Activated naive CD4-positive, alpha-beta T cell treated with anti-CD3 and anti-CD28 coated beads, Interleukin-2, amount 50 U/mL, for 72 hours (primary cell): ENCODE measurements at regions not wholly inside any gene's neighbourhood (a gene's known extent, or its start where the extent isn't known, plus 50 kb on each side); places are given as distances from the start of the nearest gene placed in this dataset.
A peak's percentile ranks its signal among the peaks of the same experiment; 100 is the strongest.

Experiments
- ATAC-seq, 2 donors: fragments of 150-1000 bp; cut with Tn5 transposase; 2 replicates each; pipeline ENCODE4 v1.10.0; 2021; ENCODE audit warnings: mild to moderate bottlenecking in 2 of 2, moderate library complexity in 2 of 2
- DNase-seq, 2 donors: peaks; one replicate each; pipeline ENCODE4 v3.0.0; 2021 to 2022; ENCODE audit warnings: low spot score in 2 of 2
- H3K27ac Mint-ChIP-seq, 2 donors: one replicate each; pipeline ENCODE4 v1.8.0; 2022; ENCODE audit warnings: mild to moderate bottlenecking in 2 of 2, mixed read lengths in 2 of 2
- H3K36me3 Mint-ChIP-seq, 2 donors: one replicate each; pipeline ENCODE4 v1.8.0; 2022; ENCODE audit warnings: mixed read lengths in 2 of 2
- H3K9me3 Mint-ChIP-seq, 2 donors: one replicate each; pipeline ENCODE4 v1.8.0; 2022; ENCODE audit warnings: mixed read lengths in 2 of 2

DNA sequence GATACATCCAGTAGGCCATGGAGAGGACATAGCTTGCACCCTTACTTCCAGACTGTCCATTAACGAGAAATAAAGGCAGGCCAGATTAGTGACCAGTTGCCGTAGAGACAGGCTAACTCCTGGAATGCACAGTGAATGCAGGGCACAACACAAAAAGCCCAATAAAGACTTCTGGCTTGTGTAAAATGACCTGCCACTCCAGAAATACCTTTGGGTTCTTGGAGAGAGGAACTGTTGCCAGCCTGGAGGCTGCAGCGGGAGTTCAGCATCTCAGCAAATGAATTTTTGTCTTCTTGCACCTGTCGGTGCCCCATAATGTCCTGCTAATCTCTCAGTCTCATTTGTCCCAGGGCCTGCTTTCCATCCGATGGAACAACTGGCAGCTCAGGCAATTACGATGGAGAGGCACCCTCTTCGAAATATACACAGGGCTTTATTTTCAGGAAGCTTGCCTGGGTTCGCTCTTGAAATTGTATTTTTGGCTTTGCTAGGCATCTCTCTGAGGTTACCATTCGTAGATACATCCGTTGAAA, 538.8 kb upstream of the ZNF462 start:
- Mint-ChIP-seq H3K36me3 (no peaks in the 10 kb centered on the region), H3K27ac (no peak overlapping the region), H3K9me3 (peaks cover 0 to 6% of the 10 kb centered on the region in 2 donors)
- ATAC-seq, result no peak
- no peak for DNase-seq

GRCh38 chr9:106324591-106325280, 538.2 kb upstream of the ZNF462 start:
- DNase-seq (no peak), ATAC-seq (no peak)
- H3K27ac Mint-ChIP-seq, result no peak overlapping the region
- no peaks in the 10 kb centered on the region for H3K36me3 Mint-ChIP-seq
- H3K9me3 Mint-ChIP-seq, result peaks cover 0 to 3% of the 10 kb centered on the region in 2 donors

DNA sequence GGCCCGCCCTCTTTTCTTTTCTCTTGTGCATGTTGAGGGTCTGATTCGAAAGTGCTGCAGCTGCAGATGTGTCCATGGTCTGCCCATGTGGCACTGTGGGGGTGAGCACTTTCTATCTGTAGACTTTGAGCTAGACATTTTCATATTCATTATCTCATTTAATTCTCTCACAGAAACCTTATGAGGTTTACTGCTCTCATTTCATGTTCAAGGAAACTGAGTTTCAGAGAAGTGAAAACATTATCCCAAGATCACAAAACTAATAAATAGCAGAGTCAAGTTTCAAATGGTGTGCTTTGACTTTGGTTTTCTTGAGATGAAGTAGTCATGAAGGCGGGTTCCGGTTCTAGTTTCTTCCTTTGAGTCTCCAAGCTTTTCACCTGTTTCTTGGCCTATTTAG, 536.5 kb upstream of the ZNF462 start:
- no peak for DNase-seq
- H3K36me3 Mint-ChIP-seq, result no peaks in the 10 kb centered on the region
- no peak overlapping the region for H3K27ac Mint-ChIP-seq
- H3K9me3 Mint-ChIP-seq, result peaks cover 0 to 3% of the 10 kb centered on the region in 2 donors
- ATAC-seq, result no peak

DNA sequence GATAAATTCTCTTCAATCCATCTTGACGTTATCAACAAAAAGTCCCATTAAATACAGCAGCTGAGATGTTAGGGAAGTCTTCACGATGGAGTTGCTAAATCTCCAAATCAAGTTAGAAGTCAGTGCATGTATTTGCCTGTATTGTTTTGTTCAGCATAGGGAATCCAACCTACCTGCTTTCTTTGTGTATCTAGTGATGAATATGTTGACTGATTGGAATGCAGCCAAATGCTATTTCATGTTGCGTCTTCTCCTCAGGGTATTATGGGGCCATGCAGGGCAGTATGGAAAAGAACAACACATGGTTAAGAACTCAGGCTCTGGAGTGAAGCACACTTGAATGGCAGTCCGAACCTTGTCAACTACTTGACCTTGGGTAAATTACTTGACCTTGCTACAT, 529.5 kb upstream of the ZNF462 start:
- Mint-ChIP-seq H3K36me3 (no peaks in the 10 kb centered on the region), H3K9me3 (peaks cover 7 to 19% of the 10 kb centered on the region in 2 donors), H3K27ac (no peak overlapping the region)
- no peak for DNase-seq
- ATAC-seq, result no peak

DNA sequence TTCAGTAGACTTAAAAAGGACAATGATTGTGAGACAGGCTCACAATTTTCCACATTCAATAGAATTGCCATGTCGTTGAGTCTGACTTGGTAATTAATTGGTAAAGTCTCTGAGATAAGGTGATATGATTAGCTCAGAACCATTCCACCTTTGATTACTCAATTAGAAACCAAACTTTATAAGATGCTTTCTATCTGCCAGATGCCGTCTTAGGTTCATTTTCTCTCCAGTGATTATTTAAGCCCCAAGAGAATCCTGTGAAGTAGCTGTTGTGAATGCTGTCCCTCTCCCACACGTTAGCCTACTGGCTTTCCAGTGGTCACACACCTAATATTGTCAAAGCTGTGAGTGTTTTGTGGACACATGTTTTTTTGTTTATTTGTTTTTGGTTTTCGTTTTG, 528.9 kb upstream of the ZNF462 start:
- DNase-seq (no peak), ATAC-seq (no peak)
- H3K36me3 Mint-ChIP-seq, result no peaks in the 10 kb centered on the region
- peaks cover 11 to 19% of the 10 kb centered on the region in 2 donors for H3K9me3 Mint-ChIP-seq
- no peak overlapping the region for H3K27ac Mint-ChIP-seq

DNA sequence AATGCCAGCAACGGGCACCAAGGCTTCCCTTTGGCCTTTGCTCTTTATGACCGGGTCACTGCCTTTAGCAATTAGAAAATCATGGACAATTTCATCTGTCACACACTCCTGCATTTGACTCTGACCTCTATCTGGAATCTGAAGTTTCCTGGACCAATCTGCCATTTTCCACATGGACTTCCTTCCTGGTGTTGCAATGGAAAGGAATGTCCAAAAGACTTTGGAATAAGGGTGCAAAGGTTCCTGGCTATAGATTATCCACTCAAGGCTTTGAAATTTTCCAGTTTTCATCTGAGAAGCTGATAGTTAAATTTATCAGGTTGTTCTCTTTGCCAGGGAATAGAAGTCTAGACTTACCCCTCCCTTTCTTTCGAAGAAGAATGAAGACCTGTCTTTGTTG, 523.1 kb upstream of the ZNF462 start:
- peaks cover 0 to 5% of the 10 kb centered on the region in 2 donors for H3K36me3 Mint-ChIP-seq
- DNase-seq (no peak), ATAC-seq (no peak)
- H3K9me3 Mint-ChIP-seq, result peaks cover 9 to 15% of the 10 kb centered on the region in 2 donors
- H3K27ac Mint-ChIP-seq, result no peak overlapping the region

DNA sequence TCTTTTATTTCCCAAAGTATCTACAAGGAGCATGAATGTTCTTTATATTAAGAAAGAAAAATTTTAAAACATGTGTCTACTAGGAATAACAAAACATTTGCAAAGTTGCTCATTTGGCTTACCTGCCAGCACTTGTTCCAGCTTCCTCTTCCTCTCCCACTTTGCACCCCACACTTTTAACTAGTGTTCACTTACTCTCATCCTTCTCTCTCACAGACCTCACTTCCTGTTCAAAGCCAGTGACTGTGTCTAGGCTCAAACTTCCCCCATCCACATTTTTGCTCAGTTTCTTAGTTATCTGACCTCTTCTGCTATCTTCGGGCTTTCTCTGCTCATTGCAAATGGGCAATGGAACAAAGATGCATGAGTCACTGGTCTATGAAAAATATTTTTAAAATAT, 512.2 kb upstream of the ZNF462 start:
- H3K9me3 Mint-ChIP-seq, result peaks cover 10 to 14% of the 10 kb centered on the region in 2 donors
- H3K36me3 Mint-ChIP-seq, result no peaks in the 10 kb centered on the region
- no peak overlapping the region for H3K27ac Mint-ChIP-seq
- no peak for DNase-seq
- ATAC-seq, result no peak

- DNase-seq (no peak), ATAC-seq (no peak)
- Mint-ChIP-seq H3K27ac (no peak overlapping the region), H3K9me3 (peaks cover 26 to 37% of the 10 kb centered on the region in 2 donors), H3K36me3 (no peaks in the 10 kb centered on the region)
Observed at GRCh38 chr9:106356924-106357323, 506.0 kb upstream of the ZNF462 start.

- peaks cover 26 to 37% of the 10 kb centered on the region in 2 donors for H3K9me3 Mint-ChIP-seq
- no peak for ATAC-seq
- H3K36me3 Mint-ChIP-seq, result no peaks in the 10 kb centered on the region
- no peak for DNase-seq
- peak overlapping the region in 1 of 2 donors; percentile 44 for H3K27ac Mint-ChIP-seq
Observed at GRCh38 chr9:106358331-106358730, 504.6 kb upstream of the ZNF462 start.

- no peak overlapping the region for H3K27ac Mint-ChIP-seq
- H3K9me3 Mint-ChIP-seq, result peaks cover 5 to 19% of the 10 kb centered on the region in 2 donors
- peaks cover 0 to 2% of the 10 kb centered on the region in 2 donors for H3K36me3 Mint-ChIP-seq
- DNase-seq, result no peak
- ATAC-seq, result no peak
Observed at GRCh38 chr9:106376689-106377088, 486.3 kb upstream of the ZNF462 start.

DNA sequence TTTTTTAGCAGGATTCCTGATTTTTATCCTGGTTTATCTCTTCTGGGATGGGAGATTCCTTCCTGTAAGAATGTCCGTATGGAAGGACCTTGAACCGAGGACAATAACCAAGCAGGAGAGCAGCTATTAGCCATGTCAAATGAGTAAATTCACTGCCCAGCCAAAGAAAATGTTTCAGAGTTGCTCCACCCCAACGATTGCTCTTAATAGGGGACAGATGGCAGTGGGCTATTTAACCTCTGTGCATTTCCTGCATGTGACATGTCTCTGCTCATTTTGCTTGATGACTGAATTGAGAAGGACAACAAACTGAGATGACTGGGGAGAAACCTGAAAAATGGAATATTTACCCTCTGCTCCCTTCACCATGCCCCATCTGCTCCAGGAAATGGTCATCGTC, 479.9 kb upstream of the ZNF462 start:
- H3K9me3 Mint-ChIP-seq, result peaks cover 11 to 23% of the 10 kb centered on the region in 2 donors
- no peak overlapping the region for H3K27ac Mint-ChIP-seq
- ATAC-seq, result no peak
- no peak for DNase-seq
- H3K36me3 Mint-ChIP-seq, result no peaks in the 10 kb centered on the region

DNA sequence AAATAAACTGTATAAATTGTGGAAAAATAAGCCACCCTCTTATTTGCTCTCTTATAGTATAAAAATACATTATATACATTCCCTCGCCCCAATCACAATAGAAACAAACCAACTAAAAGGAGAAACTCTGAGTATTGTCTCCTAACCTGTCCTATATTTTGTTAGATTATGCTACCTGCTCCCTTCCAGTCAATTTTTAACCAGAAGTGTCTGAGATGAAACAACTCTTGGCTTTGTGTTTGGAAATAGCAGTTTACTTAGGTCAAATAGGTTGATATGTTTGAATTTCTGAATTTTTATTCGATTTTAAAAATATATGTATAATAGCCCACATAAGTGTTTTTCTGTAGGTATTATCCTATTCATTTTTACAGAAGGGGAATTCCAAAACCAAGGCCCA, 475.0 kb upstream of the ZNF462 start:
- H3K27ac Mint-ChIP-seq, result no peak overlapping the region
- H3K36me3 Mint-ChIP-seq, result no peaks in the 10 kb centered on the region
- H3K9me3 Mint-ChIP-seq, result peaks cover 11 to 19% of the 10 kb centered on the region in 2 donors
- DNase-seq, result no peak
- no peak for ATAC-seq

DNA sequence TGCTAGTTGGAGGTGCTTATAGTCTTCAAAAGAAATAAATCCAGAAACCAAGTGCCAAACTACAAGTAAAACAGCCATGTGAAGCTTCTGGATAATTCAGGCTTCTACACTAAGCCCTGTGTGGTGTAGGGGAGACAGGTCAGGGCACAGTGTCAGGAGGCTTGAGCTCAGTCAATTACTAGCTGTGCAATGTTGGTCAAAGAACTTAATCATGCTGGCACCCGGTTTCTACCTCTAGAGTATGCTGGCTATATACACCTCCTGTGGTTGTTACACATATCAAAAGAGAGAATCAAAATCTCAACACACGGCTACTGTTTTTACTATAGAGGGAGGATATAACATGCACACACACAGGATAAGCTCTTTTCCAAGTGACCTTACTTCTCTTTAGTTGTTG, 469.7 kb upstream of the ZNF462 start:
- Mint-ChIP-seq H3K36me3 (no peaks in the 10 kb centered on the region), H3K27ac (no peak overlapping the region), H3K9me3 (peaks cover 6 to 15% of the 10 kb centered on the region in 2 donors)
- ATAC-seq, result no peak
- no peak for DNase-seq

- DNase-seq (no peak), ATAC-seq (no peak)
- H3K36me3 Mint-ChIP-seq, result no peaks in the 10 kb centered on the region
- H3K27ac Mint-ChIP-seq, result no peak overlapping the region
- peaks cover 11 to 12% of the 10 kb centered on the region in 2 donors for H3K9me3 Mint-ChIP-seq
Observed at GRCh38 chr9:106400170-106400569, 462.8 kb upstream of the ZNF462 start.

DNA sequence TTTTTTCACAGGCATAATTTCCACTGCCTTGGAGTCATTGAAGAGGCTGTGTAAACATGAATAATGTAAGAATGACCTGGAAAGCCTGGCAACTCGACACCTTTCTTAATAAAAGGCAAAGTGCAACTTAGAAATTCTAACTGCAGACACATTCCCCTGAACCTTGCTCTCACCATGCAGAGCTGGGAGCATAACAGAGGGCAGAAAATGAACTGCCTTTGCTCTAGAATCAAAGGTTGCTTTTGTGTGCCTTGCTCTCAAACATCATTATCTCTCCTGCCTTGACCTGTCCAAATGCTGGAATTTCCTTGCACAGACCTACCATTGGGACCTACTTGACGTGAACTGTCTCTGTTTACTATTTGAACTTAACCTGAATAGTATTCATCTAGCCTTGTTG, 462.0 kb upstream of the ZNF462 start:
- ATAC-seq (no peak), DNase-seq (no peak)
- peaks cover 12 to 15% of the 10 kb centered on the region in 2 donors for H3K9me3 Mint-ChIP-seq
- H3K36me3 Mint-ChIP-seq, result no peaks in the 10 kb centered on the region
- no peak overlapping the region for H3K27ac Mint-ChIP-seq

DNA sequence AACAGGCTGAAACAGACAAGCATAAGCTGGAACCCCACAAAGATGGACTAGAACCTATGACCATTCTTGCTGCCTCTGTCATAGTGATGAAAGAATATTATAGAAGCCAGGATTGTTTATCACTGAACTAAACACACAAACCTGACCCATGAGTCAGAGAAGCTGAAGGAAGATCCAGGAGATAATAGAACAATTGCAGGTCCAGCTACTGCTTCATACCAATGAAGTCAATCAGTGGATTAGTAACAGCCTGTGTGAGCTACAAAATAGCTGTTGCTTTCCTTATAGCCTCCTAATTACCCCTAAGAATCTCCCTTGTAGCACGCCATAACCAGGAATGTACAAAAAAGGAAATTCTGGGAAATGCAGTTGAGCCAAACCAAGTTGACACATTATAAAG, 459.9 kb upstream of the ZNF462 start:
- Mint-ChIP-seq H3K36me3 (no peaks in the 10 kb centered on the region), H3K9me3 (peaks cover 15 to 16% of the 10 kb centered on the region in 2 donors)

GRCh38 chr9:106404137-106404536, 458.8 kb upstream of the ZNF462 start:
- DNase-seq (no peak), ATAC-seq (no peak)
- Mint-ChIP-seq H3K27ac (no peak overlapping the region), H3K9me3 (peaks cover 18 to 19% of the 10 kb centered on the region in 2 donors), H3K36me3 (no peaks in the 10 kb centered on the region)

More for the DNA sequence above, 459.9 kb upstream of the ZNF462 start:
- DNase-seq (no peak), ATAC-seq (no peak)
- H3K27ac Mint-ChIP-seq, result no peak overlapping the region

DNA sequence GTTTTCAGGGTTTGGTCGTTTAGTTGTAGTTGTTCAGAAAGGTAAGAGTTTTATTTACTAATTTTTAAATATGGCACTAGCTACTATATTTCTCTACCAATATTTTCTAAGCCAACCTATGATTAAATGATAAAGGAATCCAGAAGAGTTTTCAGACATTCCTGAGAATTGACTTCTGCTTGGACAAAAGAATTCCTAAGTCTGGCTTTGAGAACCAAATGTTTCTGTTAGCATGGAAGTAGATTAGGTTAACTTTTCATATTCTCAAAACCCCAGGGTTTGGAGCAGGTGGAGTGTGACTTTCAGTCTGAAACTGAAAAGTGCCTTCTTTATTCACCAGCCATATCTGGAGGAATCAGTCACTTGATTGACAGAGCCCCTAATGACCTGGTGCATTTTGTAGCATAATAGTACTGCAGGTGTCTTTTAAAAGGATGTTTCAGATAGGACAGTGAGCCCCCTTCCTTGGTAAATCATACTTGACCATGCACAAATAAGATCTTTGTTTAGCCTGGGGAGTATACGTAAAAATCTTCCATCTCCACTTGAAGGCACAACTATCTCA, 457.0 kb upstream of the ZNF462 start:
- H3K9me3 Mint-ChIP-seq, result peaks cover 11% of the 10 kb centered on the region in 2 donors
- ATAC-seq (no peak), DNase-seq (no peak)
- H3K36me3 Mint-ChIP-seq, result no peaks in the 10 kb centered on the region
- no peak overlapping the region for H3K27ac Mint-ChIP-seq
